K562 (cell line): ENCODE measurements at regions not wholly inside any gene's neighbourhood (a gene's known extent, or its start where the extent isn't known, plus 50 kb on each side); places are given as distances from the start of the nearest gene placed in this dataset.

Experiments used
- ATAC-seq: fragments of 200-7000 bp; cut with Tn5 transposase; 3 replicates; pipeline ENCODE4 v1.9.1; 2020; ENCODE audit warnings: moderate library complexity
- BruUV-seq: library from RNA; stranded (reverse); fragments of 400-500 nt; replicated peaks from 2 replicates; lab custom pipeline; 2021; lab: Mats Ljungman, UMichigan
- CTCF ChIA-PET: fragments of 300-600 bp; formaldehyde crosslinking; extraction: SDS; loops from one replicate; lab custom pipeline; 2021; ENCODE audit warnings: low intra/inter-chr PET ratio; lab: Yijun Ruan, JAX
- POLR2A ChIA-PET: fragments of 300-600, 350-650 bp; sonication (Branson Sonifier 250); formaldehyde crosslinking; extraction: SDS; loops from one replicate; lab custom pipeline; 2021; ENCODE audit warnings: antibody characterized with exemption, inconsistent platforms; lab: Yijun Ruan, JAX
- DNase-seq, 4 experiments: peaks; one replicate each; pipeline versions ENCODE4 v3.0.0 to v3.0.0-alpha.2; 2011 to 2018; ENCODE audit warnings: low spot score in 3 of 4, mixed read lengths in 3 of 4; ENCODE audit errors: extremely low read depth in 1 of 4
- FAIRE-seq: peaks from 2 replicates; lab custom pipeline; 2011; peaks lifted over from hg19 to GRCh38; lab: Jason Lieb, UNC
- H2AFZ ChIP-seq: 2 replicates; pipeline ENCODE4 v1.6.0; 2011; ENCODE audit warnings: low read depth, low read length, control low read depth, inconsistent platforms
- H3K27ac ChIP-seq: fragments of 200-600 bp; 3 replicates; pipeline ENCODE4 v1.8.0; 2011; ENCODE audit warnings: low read depth, mild to moderate bottlenecking, control low read depth, inconsistent platforms, low read length, moderate library complexity, mixed read lengths; ENCODE audit errors: extremely low read depth
- H3K27me3 ChIP-seq, 2 experiments: fragments of 300-600 bp in 1 of 2; 2 replicates in 1 of 2; 3 replicates in 1 of 2; pipeline versions ENCODE4 v1.6.0 to v1.8.0; 2011; ENCODE audit warnings: inconsistent platforms in 2 of 2, low read length in 2 of 2, mild to moderate bottlenecking in 1 of 2, mixed read lengths in 1 of 2, moderate library complexity in 1 of 2; ENCODE audit not compliant: control insufficient read depth in 2 of 2, insufficient read depth in 2 of 2
- H3K36me3 ChIP-seq: fragments of 300-600 bp; 3 replicates; pipeline ENCODE4 v1.8.0; 2011; ENCODE audit warnings: mild to moderate bottlenecking, low read length, inconsistent platforms; ENCODE audit not compliant: control insufficient read depth, insufficient read depth
- H3K4me1 ChIP-seq, 2 experiments: fragments of 200-600 bp in 1 of 2; replicated peaks in 1 of 2; 2 replicates in 1 of 2; 3 replicates in 1 of 2; pipeline versions ENCODE4 v1.5.1 to v1.8.0; 2011; ENCODE audit warnings: inconsistent platforms in 2 of 2, low read length in 2 of 2, mild to moderate bottlenecking in 1 of 2, mixed read lengths in 1 of 2, moderate library complexity in 1 of 2; ENCODE audit not compliant: control insufficient read depth in 2 of 2, insufficient read depth in 2 of 2
- H3K4me2 ChIP-seq: 2 replicates; pipeline ENCODE4 v1.6.1; 2011; ENCODE audit warnings: low read length, control low read depth, inconsistent platforms, mixed read lengths; ENCODE audit not compliant: insufficient read depth
- H3K4me3 ChIP-seq: fragments of 200-600 bp; sonication (generic), shearing (Covaris generic); 2 replicates; pipeline ENCODE4 v1.5.1; 2016; ENCODE audit warnings: control low read depth, inconsistent platforms
- H3K79me2 ChIP-seq: fragments of 200-600 bp; 3 replicates; pipeline ENCODE4 v1.8.0; 2011; ENCODE audit warnings: low read length, inconsistent platforms; ENCODE audit not compliant: control insufficient read depth, insufficient read depth
- H3K9ac ChIP-seq, 2 experiments: 2 replicates each; pipeline versions ENCODE4 v1.6.0 to v1.6.1; 2011; ENCODE audit warnings: low read depth in 2 of 2, low read length in 2 of 2, control low read depth in 1 of 2, inconsistent platforms in 1 of 2, mild to moderate bottlenecking in 1 of 2, mixed read lengths in 1 of 2; ENCODE audit not compliant: insufficient read depth in 1 of 2
- H3K9me1 ChIP-seq: one replicate; pipeline ENCODE4 v1.6.0; 2011; ENCODE audit warnings: inconsistent platforms, mild to moderate bottlenecking, low read length, moderate library complexity; ENCODE audit not compliant: control insufficient read depth, insufficient read depth
- H3K9me3 ChIP-seq: replicated peaks from 2 replicates; pipeline ENCODE4 v1.5.1; 2011; ENCODE audit warnings: low read depth, low read length, inconsistent platforms; ENCODE audit not compliant: control insufficient read depth, insufficient read depth
- H4K20me1 ChIP-seq: replicated peaks from 2 replicates; pipeline ENCODE4 v1.6.1; 2011; ENCODE audit warnings: low read length, inconsistent platforms, mixed read lengths; ENCODE audit not compliant: control insufficient read depth, insufficient read depth
- ESRRA ChIP-seq: fragments of 450-650 bp; IDR thresholded peaks from 2 replicates; pipeline ENCODE4 v1.6.1; 2014; ENCODE audit warnings: low read depth, mild to moderate bottlenecking, moderate library complexity, borderline replicate concordance
- FOXK2 ChIP-seq, 2 experiments: fragments of 450-650 bp; IDR thresholded peaks in 1 of 2; conservative IDR thresholded peaks in 1 of 2; 2 replicates each; pipeline ENCODE4 v1.6.1; 2016; ENCODE audit warnings: low read depth in 2 of 2, mild to moderate bottlenecking in 1 of 2
- MEF2D ChIP-seq: conservative IDR thresholded peaks from 2 replicates; pipeline ENCODE4 v1.6.1; 2016; ENCODE audit warnings: low read depth, missing genetic modification characterization, missing compliant biosample characterization
- NONO ChIP-seq, 2 experiments: fragments of 200-400 bp in 1 of 2; fragments of 450-650 bp in 1 of 2; formaldehyde crosslinking in 1 of 2; IDR thresholded peaks; 2 replicates each; pipeline ENCODE4 v1.6.1; 2017; ENCODE audit warnings: low read depth in 2 of 2, mild to moderate bottlenecking in 2 of 2, moderate library complexity in 2 of 2, low read length in 1 of 2
- PRMT5 ChIP-seq: sonication (generic); formaldehyde crosslinking; IDR thresholded peaks from 2 replicates; pipeline ENCODE4 v1.5.0; 2020; ENCODE audit warnings: missing genetic modification reagents
- SMAD4 ChIP-seq: fragments of 250-450 bp; sonication (Bioruptor Pico); conservative IDR thresholded peaks from 2 replicates; pipeline ENCODE4 v1.8.0; 2021; ENCODE audit warnings: inconsistent platforms, mild to moderate bottlenecking, moderate library complexity
- TEAD2 ChIP-seq: fragments of 450-650 bp; IDR thresholded peaks from 2 replicates; pipeline ENCODE4 v1.6.1; 2016; ENCODE audit warnings: missing genetic modification characterization, control low read depth, missing compliant biosample characterization
- ZNF12 ChIP-seq: sonication (generic); formaldehyde crosslinking; IDR thresholded peaks from 2 replicates; pipeline ENCODE4 v1.4.0; 2020; ENCODE audit warnings: mild to moderate bottlenecking, missing genetic modification reagents
- ZNF174 ChIP-seq: fragments of 250-450 bp; sonication (Bioruptor Pico); IDR thresholded peaks from 2 replicates; pipeline ENCODE4 v1.4.0; 2020; ENCODE audit warnings: mild to moderate bottlenecking
- WGBS: fragments of 100-300 bp; shearing (Covaris generic); methylation state at CpG from one replicate; pipeline ENCODE4 v1.1.6; 2016; ENCODE audit warnings: low coverage, mixed read lengths; ENCODE audit not compliant: insufficient coverage; ENCODE audit errors: missing lambda C conversion rate; 5-methylcytosine and 5-hydroxymethylcytosine counted together
- in situ Hi-C: fragments of 300-500 bp; cut with MboI; formaldehyde crosslinking; loops from 4 replicates; pipeline ENCODE4 v1.15.0; 2018; ENCODE audit warnings: inconsistent platforms, mixed read lengths
- intact Hi-C: fragments of 100-400 bp; cut with micrococcal nuclease; formaldehyde crosslinking; loops from 2 replicates; pipeline ENCODE4 v1.14.2; 2022
- TF ChIP-seq, protein P1 (sequence below), 3 experiments: fragments of 200-800 bp in 1 of 3; sonication (Bioruptor generic) in 1 of 3; sonication (generic) in 1 of 3; formaldehyde crosslinking in 1 of 3; IDR thresholded peaks; 2 replicates each; pipeline versions ENCODE4 v1.6.1 to v1.8.0; 2016 to 2022; ENCODE audit warnings: mild to moderate bottlenecking in 2 of 3, missing compliant biosample characterization in 2 of 3, missing genetic modification characterization in 2 of 3, missing genetic modification reagents in 1 of 3
- TF ChIP-seq, protein P2 (sequence below): fragments of 450-650 bp; conservative IDR thresholded peaks from 2 replicates; pipeline ENCODE4 v1.6.1; 2016; ENCODE audit warnings: missing genetic modification characterization, low read depth, mild to moderate bottlenecking, control low read depth, missing compliant biosample characterization
- TF ChIP-seq, protein P3 (sequence below), 2 experiments: fragments of 450-650 bp in 1 of 2; sonication (generic) in 1 of 2; formaldehyde crosslinking in 1 of 2; IDR thresholded peaks in 1 of 2; conservative IDR thresholded peaks in 1 of 2; 2 replicates each; pipeline versions ENCODE4 v1.6.1 to v1.8.1; 2016 to 2023; ENCODE audit warnings: mild to moderate bottlenecking in 2 of 2, moderate library complexity in 2 of 2, inconsistent platforms in 1 of 2, missing genetic modification reagents in 1 of 2
- TF ChIP-seq, protein P4 (sequence below): fragments of 450-650 bp; formaldehyde crosslinking; IDR thresholded peaks from 2 replicates; pipeline ENCODE4 v1.4.0; 2020; ENCODE audit warnings: mild to moderate bottlenecking, moderate library complexity
- TF ChIP-seq, protein P5 (sequence below): fragments of 250-450 bp; sonication (Bioruptor Pico); IDR thresholded peaks from 2 replicates; pipeline ENCODE4 v1.8.0; 2022; ENCODE audit warnings: inconsistent platforms

DNA sequence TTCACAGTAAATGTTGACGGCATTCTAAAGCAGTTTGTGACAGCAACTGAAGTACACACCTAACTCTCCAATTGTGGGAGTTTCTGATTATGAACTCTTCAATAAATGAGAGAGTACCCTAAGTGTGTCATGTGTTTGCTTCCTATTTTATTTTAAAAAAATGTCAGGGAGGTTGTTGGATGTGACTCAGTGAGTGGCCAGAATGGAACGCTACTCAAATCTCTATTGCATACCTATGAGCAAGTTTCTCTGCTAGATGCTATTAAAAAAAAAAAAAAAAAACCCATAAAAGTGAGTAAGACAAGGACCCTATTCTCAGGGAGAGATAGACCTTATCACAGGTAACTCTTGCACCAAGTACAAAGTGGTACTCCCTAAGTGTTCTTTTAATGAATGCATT, 256.6 kb downstream of the BTG1 start:
- POLR2A ChIA-PET = no interaction called here
- in situ Hi-C loops = no loop called here
- Histone ChIP-seq H3K4me2 (no peak overlapping the region), H3K36me3 (no peaks in the 10 kb centered on the region), H3K27ac (no peak overlapping the region), H4K20me1 (no peaks in the 10 kb centered on the region), H3K79me2 (no peaks in the 10 kb centered on the region), H3K27me3 (no peaks in the 10 kb centered on the region), H3K9ac (no peak overlapping the region), H3K4me1 (peaks cover 0 to 5% of the 10 kb centered on the region in 2 experiments; a peak in 1 of 5 replicates)
- WGBS = 30% methylated on average over 2 of the region's 2 CpGs
- ATAC-seq (no peak), FAIRE-seq (no peak)
- no TSS peak for BruUV-seq
- intact Hi-C loops = loop anchor here (5.0 kb wide), 1 partner anchor 683 kb away; no protein-coding TSS in a partner anchor
- TF ChIP-seq FOXK2 (conservative IDR thresholded peaks at IDR 0.05 in 1 of 2, IDR thresholded peaks at IDR 0.05 in 1 of 2; ENCODE audit: low read depth in 2 of 2) (no peak), MEF2D (tag) (no peak), PRMT5 (CRISPR knock-in tag) (no peak), SMAD4 (CRISPR knock-in tag) (no peak), ZNF174 (no peak), NONO (IDR thresholded peaks at IDR 0.05; ENCODE audit: low read depth in 2 of 2, low read length in 1 of 2) (no peak), ZNF12 (CRISPR knock-in tag) (no peak), ESRRA (no peak), TEAD2 (tag) (no peak)
- TF ChIP-seq, protein P1, sequence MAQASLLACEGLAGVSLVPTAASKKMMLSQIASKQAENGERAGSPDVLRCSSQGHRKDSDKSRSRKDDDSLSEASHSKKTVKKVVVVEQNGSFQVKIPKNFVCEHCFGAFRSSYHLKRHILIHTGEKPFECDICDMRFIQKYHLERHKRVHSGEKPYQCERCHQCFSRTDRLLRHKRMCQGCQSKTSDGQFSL (CRISPR knock-in tag; IDR thresholded peaks at IDR 0.05) = no peak
- TF ChIP-seq, protein P1 (tag; IDR thresholded peaks at IDR 0.05) = no peak
- TF ChIP-seq, protein P2, sequence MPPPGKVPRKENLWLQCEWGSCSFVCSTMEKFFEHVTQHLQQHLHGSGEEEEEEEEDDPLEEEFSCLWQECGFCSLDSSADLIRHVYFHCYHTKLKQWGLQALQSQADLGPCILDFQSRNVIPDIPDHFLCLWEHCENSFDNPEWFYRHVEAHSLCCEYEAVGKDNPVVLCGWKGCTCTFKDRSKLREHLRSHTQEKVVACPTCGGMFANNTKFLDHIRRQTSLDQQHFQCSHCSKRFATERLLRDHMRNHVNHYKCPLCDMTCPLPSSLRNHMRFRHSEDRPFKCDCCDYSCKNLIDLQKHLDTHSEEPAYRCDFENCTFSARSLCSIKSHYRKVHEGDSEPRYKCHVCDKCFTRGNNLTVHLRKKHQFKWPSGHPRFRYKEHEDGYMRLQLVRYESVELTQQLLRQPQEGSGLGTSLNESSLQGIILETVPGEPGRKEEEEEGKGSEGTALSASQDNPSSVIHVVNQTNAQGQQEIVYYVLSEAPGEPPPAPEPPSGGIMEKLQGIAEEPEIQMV (tag) = no peak
- TF ChIP-seq, protein P3, sequence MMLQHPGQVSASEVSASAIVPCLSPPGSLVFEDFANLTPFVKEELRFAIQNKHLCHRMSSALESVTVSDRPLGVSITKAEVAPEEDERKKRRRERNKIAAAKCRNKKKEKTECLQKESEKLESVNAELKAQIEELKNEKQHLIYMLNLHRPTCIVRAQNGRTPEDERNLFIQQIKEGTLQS (IDR thresholded peaks at IDR 0.05) = no peak
- TF ChIP-seq, protein P3 (CRISPR knock-in tag; conservative IDR thresholded peaks at IDR 0.05) = no peak
- TF ChIP-seq, protein P4, sequence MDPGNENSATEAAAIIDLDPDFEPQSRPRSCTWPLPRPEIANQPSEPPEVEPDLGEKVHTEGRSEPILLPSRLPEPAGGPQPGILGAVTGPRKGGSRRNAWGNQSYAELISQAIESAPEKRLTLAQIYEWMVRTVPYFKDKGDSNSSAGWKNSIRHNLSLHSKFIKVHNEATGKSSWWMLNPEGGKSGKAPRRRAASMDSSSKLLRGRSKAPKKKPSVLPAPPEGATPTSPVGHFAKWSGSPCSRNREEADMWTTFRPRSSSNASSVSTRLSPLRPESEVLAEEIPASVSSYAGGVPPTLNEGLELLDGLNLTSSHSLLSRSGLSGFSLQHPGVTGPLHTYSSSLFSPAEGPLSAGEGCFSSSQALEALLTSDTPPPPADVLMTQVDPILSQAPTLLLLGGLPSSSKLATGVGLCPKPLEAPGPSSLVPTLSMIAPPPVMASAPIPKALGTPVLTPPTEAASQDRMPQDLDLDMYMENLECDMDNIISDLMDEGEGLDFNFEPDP = no peak
- TF ChIP-seq, protein P5, sequence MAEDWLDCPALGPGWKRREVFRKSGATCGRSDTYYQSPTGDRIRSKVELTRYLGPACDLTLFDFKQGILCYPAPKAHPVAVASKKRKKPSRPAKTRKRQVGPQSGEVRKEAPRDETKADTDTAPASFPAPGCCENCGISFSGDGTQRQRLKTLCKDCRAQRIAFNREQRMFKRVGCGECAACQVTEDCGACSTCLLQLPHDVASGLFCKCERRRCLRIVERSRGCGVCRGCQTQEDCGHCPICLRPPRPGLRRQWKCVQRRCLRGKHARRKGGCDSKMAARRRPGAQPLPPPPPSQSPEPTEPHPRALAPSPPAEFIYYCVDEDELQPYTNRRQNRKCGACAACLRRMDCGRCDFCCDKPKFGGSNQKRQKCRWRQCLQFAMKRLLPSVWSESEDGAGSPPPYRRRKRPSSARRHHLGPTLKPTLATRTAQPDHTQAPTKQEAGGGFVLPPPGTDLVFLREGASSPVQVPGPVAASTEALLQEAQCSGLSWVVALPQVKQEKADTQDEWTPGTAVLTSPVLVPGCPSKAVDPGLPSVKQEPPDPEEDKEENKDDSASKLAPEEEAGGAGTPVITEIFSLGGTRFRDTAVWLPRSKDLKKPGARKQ = no peak
- TF ChIP-seq, all 486 proteins: peak for 0
- no peaks in the 10 kb centered on the region for H3K9me1 ChIP-seq
- no peak for DNase-seq
- no peak overlapping the region for H3K4me3 ChIP-seq
- no peak overlapping the region for H2AFZ ChIP-seq
- CTCF ChIA-PET = no interaction called here
- H3K9me3 ChIP-seq = no peaks in the 10 kb centered on the region
